Prostate gland (tissue), 2 donors: ENCODE measurements at regions not wholly inside any gene's neighbourhood (a gene's known extent, or its start where the extent isn't known, plus 50 kb on each side); places are given as distances from the start of the nearest gene placed in this dataset.

Experiments
- POLR2A ChIP-seq: fragments of 450-650 bp; IDR thresholded peaks from one replicate; pipeline ENCODE4 v1.6.1; 2016; ENCODE audit warnings: antibody characterized with exemption, mild to moderate bottlenecking
- TF ChIP-seq, protein P1 (sequence below), 4 experiments: fragments of 200-600 bp in 2 of 4; fragments of 450-650 bp in 2 of 4; sonication (generic) in 2 of 4; IDR thresholded peaks; 1 replicate in 3 of 4; 2 replicates in 1 of 4; pipeline ENCODE4 v1.5.1; 2016 to 2019; ENCODE audit warnings: antibody characterized with exemption in 4 of 4, mild to moderate bottlenecking in 2 of 4, moderate library complexity in 2 of 4

DNA sequence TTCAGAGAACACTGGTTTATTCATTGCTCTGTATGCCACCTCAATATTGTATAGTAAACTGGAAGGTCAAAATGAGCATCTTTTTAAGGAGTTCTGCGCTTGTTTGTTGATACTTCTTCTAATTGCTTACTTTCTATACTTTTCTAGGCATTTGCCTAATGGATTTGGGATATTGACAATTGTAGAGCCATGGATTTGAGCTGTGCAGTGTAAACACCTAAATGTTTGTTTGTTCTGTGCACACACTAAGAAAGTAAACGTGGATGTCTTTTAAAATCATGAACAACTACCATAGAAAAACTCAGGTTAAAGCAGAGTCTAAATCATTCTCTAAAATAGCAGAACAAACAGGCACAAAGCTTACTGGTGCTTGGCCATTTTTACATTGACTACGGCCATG is 436.6 kb upstream of the GBE1 start:
- TF ChIP-seq, protein P1, sequence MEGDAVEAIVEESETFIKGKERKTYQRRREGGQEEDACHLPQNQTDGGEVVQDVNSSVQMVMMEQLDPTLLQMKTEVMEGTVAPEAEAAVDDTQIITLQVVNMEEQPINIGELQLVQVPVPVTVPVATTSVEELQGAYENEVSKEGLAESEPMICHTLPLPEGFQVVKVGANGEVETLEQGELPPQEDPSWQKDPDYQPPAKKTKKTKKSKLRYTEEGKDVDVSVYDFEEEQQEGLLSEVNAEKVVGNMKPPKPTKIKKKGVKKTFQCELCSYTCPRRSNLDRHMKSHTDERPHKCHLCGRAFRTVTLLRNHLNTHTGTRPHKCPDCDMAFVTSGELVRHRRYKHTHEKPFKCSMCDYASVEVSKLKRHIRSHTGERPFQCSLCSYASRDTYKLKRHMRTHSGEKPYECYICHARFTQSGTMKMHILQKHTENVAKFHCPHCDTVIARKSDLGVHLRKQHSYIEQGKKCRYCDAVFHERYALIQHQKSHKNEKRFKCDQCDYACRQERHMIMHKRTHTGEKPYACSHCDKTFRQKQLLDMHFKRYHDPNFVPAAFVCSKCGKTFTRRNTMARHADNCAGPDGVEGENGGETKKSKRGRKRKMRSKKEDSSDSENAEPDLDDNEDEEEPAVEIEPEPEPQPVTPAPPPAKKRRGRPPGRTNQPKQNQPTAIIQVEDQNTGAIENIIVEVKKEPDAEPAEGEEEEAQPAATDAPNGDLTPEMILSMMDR (IDR thresholded peaks at IDR 0.05): no peak
- TF ChIP-seq POLR2A: no peak
